IPS DF 4.7 (cell line): ENCODE measurements at regions not wholly inside any gene's neighbourhood (a gene's known extent, or its start where the extent isn't known, plus 50 kb on each side); places are given as distances from the start of the nearest gene placed in this dataset.
A peak's percentile ranks its signal among the peaks of the same experiment; 100 is the strongest.

Experiments used
- DNase-seq: peaks from one replicate; pipeline ENCODE4 v3.0.0-alpha.2; 2013; ENCODE audit warnings: low spot score; ENCODE audit errors: extremely low read depth

GRCh38 chr12:4108803-4109345 is 164.7 kb upstream of the CCND2 start:
- no peak for DNase-seq

GRCh38 chr12:4107911-4108697 is 165.5 kb upstream of the CCND2 start:
- no peak for DNase-seq

GRCh38 chr12:4107436-4107878 is 166.1 kb upstream of the CCND2 start:
- peak; percentile 82 for DNase-seq

- no peak for DNase-seq
These were observed 166.9 kb upstream of the CCND2 start for GRCh38 chr12:4106621-4107020.

- no peak for DNase-seq
These were observed 168.8 kb upstream of the CCND2 start for GRCh38 chr12:4104722-4105244.

- no peak for DNase-seq
These were observed 174.3 kb upstream of the CCND2 start for GRCh38 chr12:4099276-4099675.

- no peak for DNase-seq
These were observed 182.4 kb upstream of the CCND2 start for GRCh38 chr12:4091016-4091743.

- DNase-seq: no peak
These were observed 183.6 kb upstream of the CCND2 start for GRCh38 chr12:4089956-4090355.

- no peak for DNase-seq
These were observed 184.4 kb upstream of the CCND2 start for GRCh38 chr12:4089121-4089606.

- no peak for DNase-seq
These were observed 185.1 kb upstream of the CCND2 start for GRCh38 chr12:4088451-4088850.

- no peak for DNase-seq
These were observed 187.1 kb upstream of the CCND2 start for GRCh38 chr12:4086481-4086880.

- DNase-seq: no peak
These were observed 189.0 kb upstream of the CCND2 start for GRCh38 chr12:4084573-4084972.

- DNase-seq: no peak
These were observed 190.7 kb upstream of the CCND2 start for GRCh38 chr12:4082809-4083403.

- DNase-seq: no peak
These were observed 193.3 kb upstream of the CCND2 start for GRCh38 chr12:4080213-4080612.

GRCh38 chr12:4074129-4074528 is 199.4 kb upstream of the CCND2 start:
- DNase-seq: no peak

- no peak for DNase-seq
These were observed 196.4 kb upstream of the PARP11 start for GRCh38 chr12:4069670-4070010.

GRCh38 chr12:4068981-4069669 is 195.9 kb upstream of the PARP11 start:
- DNase-seq: no peak

GRCh38 chr12:4064008-4064407 is 190.8 kb upstream of the PARP11 start:
- no peak for DNase-seq

GRCh38 chr12:4059898-4060568 is 186.8 kb upstream of the PARP11 start:
- DNase-seq: no peak
